K562 (cell line): ENCODE measurements at regions not wholly inside any gene's neighbourhood (a gene's known extent, or its start where the extent isn't known, plus 50 kb on each side); places are given as distances from the start of the nearest gene placed in this dataset.

Source experiments
- ATF3 ChIP-seq, 2 experiments: fragments of 450-650 bp in 1 of 2; sonication (generic) in 1 of 2; formaldehyde crosslinking in 1 of 2; IDR thresholded peaks in 1 of 2; conservative IDR thresholded peaks in 1 of 2; 2 replicates each; pipeline versions ENCODE4 v1.6.1 to v1.8.1; 2016 to 2023; ENCODE audit warnings: mild to moderate bottlenecking in 2 of 2, moderate library complexity in 2 of 2, inconsistent platforms in 1 of 2, missing genetic modification reagents in 1 of 2
- DACH1 ChIP-seq: fragments of 450-650 bp; IDR thresholded peaks from 2 replicates; pipeline ENCODE4 v1.6.1; 2018; ENCODE audit not compliant: partially characterized antibody
- ERF ChIP-seq: fragments of 450-650 bp; formaldehyde crosslinking; IDR thresholded peaks from 2 replicates; pipeline ENCODE4 v1.4.0; 2020; ENCODE audit warnings: mild to moderate bottlenecking, mixed read lengths
- ESRRA ChIP-seq: fragments of 450-650 bp; IDR thresholded peaks from 2 replicates; pipeline ENCODE4 v1.6.1; 2014; ENCODE audit warnings: low read depth, mild to moderate bottlenecking, moderate library complexity, borderline replicate concordance
- FOSL1 ChIP-seq: fragments of 200-800 bp; sonication (Bioruptor generic); conservative IDR thresholded peaks from 2 replicates; pipeline ENCODE4 v1.6.1; 2016; ENCODE audit warnings: missing genetic modification characterization, missing compliant biosample characterization
- HNRNPH1 ChIP-seq: fragments of 200-400 bp; formaldehyde crosslinking; optimal IDR thresholded peaks from 2 replicates; pipeline ENCODE3; 2017; ENCODE audit warnings: low read depth, mild to moderate bottlenecking, low read length, moderate library complexity
- L3MBTL2 ChIP-seq: fragments of 450-650 bp; IDR thresholded peaks from 2 replicates; pipeline ENCODE4 v1.6.1; 2016; ENCODE audit warnings: mild to moderate bottlenecking, moderate library complexity
- MAFG ChIP-seq: fragments of 450-650 bp; conservative IDR thresholded peaks from 2 replicates; pipeline ENCODE4 v1.6.1; 2016; ENCODE audit warnings: missing genetic modification characterization, missing compliant biosample characterization
- MAFK ChIP-seq: IDR thresholded peaks from 2 replicates; pipeline ENCODE4 v1.6.1; 2011; ENCODE audit warnings: low read length, improper control_type of control experiment
- NFE2 ChIP-seq: IDR thresholded peaks from 2 replicates; pipeline ENCODE4 v1.6.1; 2014; ENCODE audit warnings: antibody characterized with exemption, low read depth
- RAD21 ChIP-seq, 2 experiments: fragments of 250-450 bp in 1 of 2; fragments of 450-650 bp in 1 of 2; sonication (Bioruptor Pico) in 1 of 2; formaldehyde crosslinking in 1 of 2; IDR thresholded peaks in 1 of 2; conservative IDR thresholded peaks in 1 of 2; 2 replicates each; pipeline versions ENCODE4 v1.4.0 to v1.8.0; 2020 to 2022; ENCODE audit warnings: mild to moderate bottlenecking in 2 of 2, moderate library complexity in 1 of 2
- SMARCA4 ChIP-seq: fragments of 450-650 bp; IDR thresholded peaks from 2 replicates; pipeline ENCODE4 v1.6.1; 2016
- SMARCA5 ChIP-seq: fragments of 450-650 bp; IDR thresholded peaks from 2 replicates; pipeline ENCODE4 v1.6.1; 2016
- TBL1XR1 ChIP-seq, 2 experiments: IDR thresholded peaks; 2 replicates each; pipeline ENCODE4 v1.6.1; 2012; ENCODE audit warnings: improper control_type of control experiment in 2 of 2, low read length in 2 of 2, mild to moderate bottlenecking in 1 of 2
- ZBTB8A ChIP-seq: fragments of 450-650 bp; IDR thresholded peaks from 2 replicates; pipeline ENCODE4 v1.6.1; 2018; ENCODE audit warnings: mild to moderate bottlenecking, moderate library complexity; ENCODE audit not compliant: partially characterized antibody
- ZNF217 ChIP-seq: sonication (generic); formaldehyde crosslinking; IDR thresholded peaks from 2 replicates; pipeline ENCODE4 v1.8.0; 2022; ENCODE audit warnings: mild to moderate bottlenecking, missing genetic modification reagents
- ZNF551 ChIP-seq: fragments of 250-450 bp; sonication (Bioruptor Pico); IDR thresholded peaks from 2 replicates; pipeline ENCODE4 v1.5.0; 2021; ENCODE audit warnings: mild to moderate bottlenecking, moderate library complexity
- TF ChIP-seq, protein P1 (sequence below): sonication (generic); formaldehyde crosslinking; IDR thresholded peaks from 2 replicates; pipeline ENCODE4 v1.8.1; 2023; ENCODE audit warnings: mild to moderate bottlenecking, missing genetic modification reagents
- TF ChIP-seq, protein P2 (sequence below): sonication (generic); formaldehyde crosslinking; IDR thresholded peaks from 2 replicates; pipeline ENCODE4 v1.8.0; 2022; ENCODE audit warnings: mild to moderate bottlenecking, missing genetic modification reagents, borderline replicate concordance
- TF ChIP-seq, protein P3 (sequence below): fragments of 450-650 bp; formaldehyde crosslinking; conservative IDR thresholded peaks from 2 replicates; pipeline ENCODE4 v1.4.0; 2022; ENCODE audit warnings: mild to moderate bottlenecking, missing genetic modification characterization
- TF ChIP-seq, protein P4 (sequence below): sonication (generic); IDR thresholded peaks from 2 replicates; pipeline ENCODE4 v1.6.1; 2016

DNA sequence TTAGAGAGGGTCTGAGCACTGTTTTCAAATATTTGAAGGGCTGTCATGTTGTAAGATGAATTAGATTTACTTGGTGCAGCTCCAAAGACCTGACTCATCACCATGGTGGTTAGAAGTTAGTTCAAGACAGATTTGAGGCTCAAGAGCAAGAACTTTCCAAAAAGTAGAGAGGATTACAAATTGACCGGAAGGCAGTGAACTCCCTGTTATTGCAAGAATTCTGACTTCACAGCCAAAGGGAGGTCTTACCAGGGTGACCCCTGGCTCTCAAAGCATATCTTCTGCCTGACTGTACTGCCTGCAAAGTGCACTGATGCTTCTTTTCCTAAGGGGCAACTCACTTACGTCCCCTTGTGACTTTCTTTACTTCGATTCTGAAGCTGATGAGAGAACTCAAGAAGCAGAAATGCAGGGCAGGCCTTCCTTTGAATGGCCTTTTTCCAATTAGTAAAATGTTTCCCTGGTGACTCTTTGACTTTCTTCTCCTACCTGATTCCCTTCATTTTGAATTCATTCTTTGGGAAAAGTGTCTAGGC is 86.4 kb downstream of the NAV1 start (continued):
- TF ChIP-seq, protein P1, sequence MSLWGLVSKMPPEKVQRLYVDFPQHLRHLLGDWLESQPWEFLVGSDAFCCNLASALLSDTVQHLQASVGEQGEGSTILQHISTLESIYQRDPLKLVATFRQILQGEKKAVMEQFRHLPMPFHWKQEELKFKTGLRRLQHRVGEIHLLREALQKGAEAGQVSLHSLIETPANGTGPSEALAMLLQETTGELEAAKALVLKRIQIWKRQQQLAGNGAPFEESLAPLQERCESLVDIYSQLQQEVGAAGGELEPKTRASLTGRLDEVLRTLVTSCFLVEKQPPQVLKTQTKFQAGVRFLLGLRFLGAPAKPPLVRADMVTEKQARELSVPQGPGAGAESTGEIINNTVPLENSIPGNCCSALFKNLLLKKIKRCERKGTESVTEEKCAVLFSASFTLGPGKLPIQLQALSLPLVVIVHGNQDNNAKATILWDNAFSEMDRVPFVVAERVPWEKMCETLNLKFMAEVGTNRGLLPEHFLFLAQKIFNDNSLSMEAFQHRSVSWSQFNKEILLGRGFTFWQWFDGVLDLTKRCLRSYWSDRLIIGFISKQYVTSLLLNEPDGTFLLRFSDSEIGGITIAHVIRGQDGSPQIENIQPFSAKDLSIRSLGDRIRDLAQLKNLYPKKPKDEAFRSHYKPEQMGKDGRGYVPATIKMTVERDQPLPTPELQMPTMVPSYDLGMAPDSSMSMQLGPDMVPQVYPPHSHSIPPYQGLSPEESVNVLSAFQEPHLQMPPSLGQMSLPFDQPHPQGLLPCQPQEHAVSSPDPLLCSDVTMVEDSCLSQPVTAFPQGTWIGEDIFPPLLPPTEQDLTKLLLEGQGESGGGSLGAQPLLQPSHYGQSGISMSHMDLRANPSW (CRISPR knock-in tag): no peak
- peak; percentile 83 for TF ChIP-seq FOSL1 (tag)
- TF ChIP-seq ZNF217 (CRISPR knock-in tag): no peak
- TF ChIP-seq ESRRA: no peak
- TF ChIP-seq MAFK: peak; percentile 37; the same call in 1 of the 2 replicates
- no peak for TF ChIP-seq ZBTB8A
- no peak for TF ChIP-seq DACH1
- no peak; the same call in 1 of the 2 replicates for TF ChIP-seq SMARCA4
- no peak for TF ChIP-seq TBL1XR1 (IDR thresholded peaks at IDR 0.05; ENCODE audit: low read length in 2 of 2)
- 0 out of 2 replicates have a peak, but pooled peaks have one; percentile 46 for TF ChIP-seq L3MBTL2
- peak; percentile 65 for TF ChIP-seq MAFG (tag)
- TF ChIP-seq ERF (CRISPR knock-in tag): no peak
- peak; percentile 39; the same call in 1 of the 2 replicates for TF ChIP-seq NFE2
- TF ChIP-seq ATF3 (IDR thresholded peaks at IDR 0.05): peak; percentile 66
- TF ChIP-seq ATF3 (CRISPR knock-in tag; conservative IDR thresholded peaks at IDR 0.05): no peak
- TF ChIP-seq, protein P2, sequence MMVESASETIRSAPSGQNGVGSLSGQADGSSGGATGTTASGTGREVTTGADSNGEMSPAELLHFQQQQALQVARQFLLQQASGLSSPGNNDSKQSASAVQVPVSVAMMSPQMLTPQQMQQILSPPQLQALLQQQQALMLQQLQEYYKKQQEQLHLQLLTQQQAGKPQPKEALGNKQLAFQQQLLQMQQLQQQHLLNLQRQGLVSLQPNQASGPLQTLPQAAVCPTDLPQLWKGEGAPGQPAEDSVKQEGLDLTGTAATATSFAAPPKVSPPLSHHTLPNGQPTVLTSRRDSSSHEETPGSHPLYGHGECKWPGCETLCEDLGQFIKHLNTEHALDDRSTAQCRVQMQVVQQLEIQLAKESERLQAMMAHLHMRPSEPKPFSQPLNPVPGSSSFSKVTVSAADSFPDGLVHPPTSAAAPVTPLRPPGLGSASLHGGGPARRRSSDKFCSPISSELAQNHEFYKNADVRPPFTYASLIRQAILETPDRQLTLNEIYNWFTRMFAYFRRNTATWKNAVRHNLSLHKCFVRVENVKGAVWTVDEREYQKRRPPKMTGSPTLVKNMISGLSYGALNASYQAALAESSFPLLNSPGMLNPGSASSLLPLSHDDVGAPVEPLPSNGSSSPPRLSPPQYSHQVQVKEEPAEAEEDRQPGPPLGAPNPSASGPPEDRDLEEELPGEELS (CRISPR knock-in tag): no peak
- TF ChIP-seq, protein P3, sequence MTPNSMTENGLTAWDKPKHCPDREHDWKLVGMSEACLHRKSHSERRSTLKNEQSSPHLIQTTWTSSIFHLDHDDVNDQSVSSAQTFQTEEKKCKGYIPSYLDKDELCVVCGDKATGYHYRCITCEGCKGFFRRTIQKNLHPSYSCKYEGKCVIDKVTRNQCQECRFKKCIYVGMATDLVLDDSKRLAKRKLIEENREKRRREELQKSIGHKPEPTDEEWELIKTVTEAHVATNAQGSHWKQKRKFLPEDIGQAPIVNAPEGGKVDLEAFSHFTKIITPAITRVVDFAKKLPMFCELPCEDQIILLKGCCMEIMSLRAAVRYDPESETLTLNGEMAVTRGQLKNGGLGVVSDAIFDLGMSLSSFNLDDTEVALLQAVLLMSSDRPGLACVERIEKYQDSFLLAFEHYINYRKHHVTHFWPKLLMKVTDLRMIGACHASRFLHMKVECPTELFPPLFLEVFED (CRISPR knock-in tag): no peak
- no peak for TF ChIP-seq HNRNPH1
- TF ChIP-seq, protein P4, sequence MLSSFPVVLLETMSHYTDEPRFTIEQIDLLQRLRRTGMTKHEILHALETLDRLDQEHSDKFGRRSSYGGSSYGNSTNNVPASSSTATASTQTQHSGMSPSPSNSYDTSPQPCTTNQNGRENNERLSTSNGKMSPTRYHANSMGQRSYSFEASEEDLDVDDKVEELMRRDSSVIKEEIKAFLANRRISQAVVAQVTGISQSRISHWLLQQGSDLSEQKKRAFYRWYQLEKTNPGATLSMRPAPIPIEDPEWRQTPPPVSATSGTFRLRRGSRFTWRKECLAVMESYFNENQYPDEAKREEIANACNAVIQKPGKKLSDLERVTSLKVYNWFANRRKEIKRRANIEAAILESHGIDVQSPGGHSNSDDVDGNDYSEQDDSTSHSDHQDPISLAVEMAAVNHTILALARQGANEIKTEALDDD: peak; percentile 53; the same call in 1 of the 2 replicates
- TF ChIP-seq RAD21 (CRISPR knock-in tag; conservative IDR thresholded peaks at IDR 0.05 in 1 of 2, IDR thresholded peaks at IDR 0.05 in 1 of 2): peak in 1 of 2 experiments; percentile 19; a peak in 1 of 4 replicates
- no peak for TF ChIP-seq SMARCA5
- TF ChIP-seq ZNF551 (CRISPR knock-in tag): no peak
